GM19023 (cell line): ENCODE measurements at regions not wholly inside any gene's neighbourhood (a gene's known extent, or its start where the extent isn't known, plus 50 kb on each side); places are given as distances from the start of the nearest gene placed in this dataset.

Source experiments
- ATAC-seq: cut with Tn5 transposase; IDR thresholded peaks from one replicate; pipeline ENCODE4 v1.9.1; 2021; ENCODE audit warnings: mild to moderate bottlenecking, moderate library complexity; ENCODE audit not compliant: unreplicated experiment

DNA sequence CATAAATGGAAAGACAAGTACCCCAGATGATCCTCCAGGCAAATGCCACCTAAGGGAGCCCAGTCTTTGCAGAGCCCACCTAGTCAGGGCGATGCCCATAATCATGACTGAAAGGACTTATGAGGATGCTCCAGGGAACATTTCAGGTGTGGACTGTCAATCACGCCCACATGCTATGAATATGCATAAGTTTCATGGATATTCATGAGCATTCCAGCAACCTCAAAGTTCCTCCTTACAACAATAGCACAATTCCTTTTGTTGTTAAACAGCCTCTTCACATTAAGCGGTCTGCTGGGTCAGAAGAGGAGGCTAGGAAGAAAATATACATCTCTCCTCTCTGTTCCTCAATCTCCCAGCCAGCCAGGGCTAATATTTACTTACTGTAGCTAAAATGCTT, 161.6 kb downstream of the C5orf15 start:
- ATAC-seq, result no peak

GRCh38 chr5:133801955-133802751, 166.3 kb downstream of the C5orf15 start:
- no peak for ATAC-seq

- no peak for ATAC-seq
These were observed 167.0 kb downstream of the C5orf15 start for GRCh38 chr5:133801431-133801830.

- ATAC-seq, result no peak
These were observed 168.7 kb downstream of the C5orf15 start for GRCh38 chr5:133799571-133800237.

DNA sequence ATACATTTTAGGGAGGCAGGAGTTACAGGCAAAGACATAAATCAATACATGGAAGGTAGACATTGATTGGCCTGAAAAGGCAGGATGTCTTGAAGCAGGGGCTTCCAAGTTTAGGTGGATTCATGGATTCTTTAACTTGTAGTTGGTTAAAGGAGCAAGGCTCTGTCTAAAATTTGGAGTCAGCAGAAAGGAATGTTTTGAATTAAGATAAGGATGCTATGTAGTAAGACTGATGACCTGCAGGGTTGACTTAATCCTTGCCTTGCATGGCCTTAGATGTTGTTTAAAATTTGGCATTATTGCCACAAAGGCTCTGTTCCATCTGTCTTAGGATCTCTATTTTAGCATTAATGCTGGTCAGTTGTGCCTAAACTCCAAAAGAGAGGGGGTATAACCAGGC, 171.3 kb downstream of the C5orf15 start:
- ATAC-seq, result no peak

DNA sequence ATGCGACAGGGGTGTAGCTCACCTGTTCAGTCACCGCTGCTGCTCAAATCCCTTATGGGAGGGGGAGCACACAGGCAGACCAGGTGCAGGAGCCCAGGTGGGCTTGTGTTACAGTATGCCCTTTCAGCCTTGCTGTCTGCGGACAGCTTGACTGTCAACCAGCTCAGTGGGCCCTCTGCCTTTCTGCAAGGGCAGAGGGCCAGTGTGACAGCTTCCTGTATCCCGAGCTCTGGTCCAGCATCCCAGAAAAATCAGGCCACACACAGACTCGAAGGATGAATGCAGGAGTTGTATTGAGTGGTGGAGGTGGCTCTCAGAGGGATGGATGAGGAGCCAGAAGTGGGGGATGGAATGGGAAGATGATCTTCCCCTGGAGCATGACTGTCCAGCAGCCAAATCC, 172.2 kb downstream of the C5orf15 start:
- no peak for ATAC-seq

- ATAC-seq, result no peak
These were observed 173.5 kb downstream of the C5orf15 start for GRCh38 chr5:133794771-133795415.

DNA sequence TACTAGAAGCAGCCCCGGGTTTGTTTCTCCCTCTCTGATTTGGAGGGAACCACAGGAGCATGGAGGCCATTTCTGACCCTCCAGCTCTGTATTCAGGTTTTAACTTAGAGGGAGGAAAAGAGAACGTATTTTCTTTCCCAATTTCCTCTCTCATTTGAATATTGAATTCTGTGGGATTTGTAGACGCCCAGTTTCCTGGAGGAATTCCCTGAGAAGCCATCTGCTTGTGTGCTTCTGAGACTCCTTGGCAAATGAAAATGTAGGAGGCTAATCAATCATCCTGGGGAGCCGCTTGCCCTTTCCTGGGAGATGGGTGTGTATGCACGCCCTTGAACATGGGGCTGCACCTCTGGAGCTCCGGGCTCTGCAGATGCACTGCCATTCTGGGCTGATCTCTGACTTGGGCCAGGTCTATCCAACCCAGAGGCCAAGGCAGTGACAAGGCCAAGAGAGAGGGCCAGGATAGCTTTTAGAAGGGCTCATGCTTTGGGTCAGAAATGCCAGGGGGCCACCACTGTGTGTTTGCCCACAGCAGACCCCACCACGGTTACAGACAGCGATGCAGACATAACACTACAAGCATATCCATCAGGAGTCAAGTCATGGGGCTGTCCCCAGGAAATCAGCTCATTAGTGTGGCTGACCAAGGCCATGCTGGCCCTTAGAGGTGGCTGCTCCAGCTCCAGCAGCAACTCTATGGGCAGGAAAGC, 174.5 kb downstream of the C5orf15 start:
- no peak for ATAC-seq

DNA sequence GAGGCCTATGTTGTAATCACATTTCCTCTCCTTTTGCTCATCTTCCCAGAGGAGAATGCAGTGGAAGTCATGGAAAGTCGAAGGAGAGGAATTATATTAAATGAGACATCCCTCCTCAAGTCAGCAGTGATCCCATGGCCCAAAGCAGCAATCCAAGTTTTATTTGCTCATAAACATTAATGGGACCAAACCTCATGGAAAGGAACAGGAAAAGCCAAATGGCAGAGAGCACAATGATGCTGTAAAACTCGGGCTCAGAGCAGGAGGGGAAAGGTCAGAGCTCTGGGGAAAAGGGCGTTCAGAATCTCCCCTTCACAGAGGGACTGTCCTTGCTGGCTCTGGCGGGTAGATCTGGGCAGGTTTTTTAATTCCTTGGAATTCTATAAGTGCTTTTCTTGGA, 175.8 kb downstream of the C5orf15 start:
- no peak for ATAC-seq

DNA sequence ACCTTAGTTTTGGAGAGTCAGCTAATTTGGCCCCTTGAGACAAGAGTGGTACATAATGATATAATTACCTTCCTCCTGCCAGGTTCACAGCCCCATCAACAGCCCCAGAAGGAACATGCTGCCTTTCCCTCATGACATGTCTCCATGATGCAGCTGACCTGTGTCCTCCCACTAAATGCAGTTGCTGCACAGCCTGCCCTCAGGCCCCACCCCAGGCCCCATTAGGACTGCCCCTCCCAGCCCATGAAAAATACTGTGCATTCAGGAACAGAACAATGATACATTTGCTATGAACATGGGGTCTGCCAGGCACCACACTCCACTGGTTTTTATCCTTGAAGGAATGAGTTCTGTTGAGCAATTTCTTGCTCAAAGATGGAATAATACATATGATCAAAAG, 176.4 kb downstream of the C5orf15 start:
- no peak for ATAC-seq

GRCh38 chr5:133790898-133791297, 177.5 kb downstream of the C5orf15 start:
- ATAC-seq, result no peak

DNA sequence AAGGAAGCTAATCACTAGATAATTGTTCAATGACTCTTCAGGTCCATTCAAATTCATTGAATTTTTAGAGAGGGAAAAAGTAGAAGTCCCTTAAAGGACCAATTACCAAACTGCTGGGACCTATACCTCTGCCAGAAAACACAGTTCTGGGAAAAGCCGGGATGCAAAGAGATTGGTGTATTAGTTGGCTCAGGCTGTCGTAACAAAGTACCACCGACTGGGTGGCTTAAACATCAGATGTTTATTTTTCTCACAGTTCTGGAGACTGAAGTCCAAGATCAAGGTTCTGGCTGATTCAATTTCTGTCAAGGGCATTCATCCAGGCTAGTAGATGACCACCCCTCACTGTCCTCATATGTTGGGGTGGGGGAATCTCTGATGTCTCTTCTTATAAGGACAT, 177.1 kb upstream of the FSTL4 start:
- no peak for ATAC-seq

- no peak for ATAC-seq
These were observed 175.8 kb upstream of the FSTL4 start for GRCh38 chr5:133788121-133788520.

- no peak for ATAC-seq
These were observed 174.1 kb upstream of the FSTL4 start for GRCh38 chr5:133786420-133786819.

GRCh38 chr5:133785182-133785581, 172.8 kb upstream of the FSTL4 start:
- ATAC-seq, result no peak

- no peak for ATAC-seq
These were observed 171.1 kb upstream of the FSTL4 start for GRCh38 chr5:133783481-133783880.

DNA sequence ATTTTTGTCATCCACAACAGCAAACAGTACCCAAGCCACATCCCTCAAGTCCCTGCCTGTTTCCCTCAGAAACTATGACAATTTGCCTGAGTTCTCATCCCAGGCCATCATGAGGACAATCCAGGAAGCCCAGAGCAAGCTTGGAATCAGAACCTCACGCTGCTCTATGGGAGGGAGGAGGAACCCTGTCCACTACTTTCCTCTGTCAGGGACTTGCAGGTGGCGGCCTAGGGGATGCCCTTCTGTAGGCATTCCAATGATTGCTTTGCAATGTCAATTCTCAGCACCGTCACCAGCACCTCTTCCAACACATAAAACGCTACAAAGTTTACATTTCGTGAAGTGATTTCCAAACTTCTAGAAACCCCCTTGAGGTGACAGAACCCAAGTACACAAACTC, 170.4 kb upstream of the FSTL4 start:
- ATAC-seq, result no peak

GRCh38 chr5:133781436-133782225, 169.3 kb upstream of the FSTL4 start:
- ATAC-seq, result no peak

DNA sequence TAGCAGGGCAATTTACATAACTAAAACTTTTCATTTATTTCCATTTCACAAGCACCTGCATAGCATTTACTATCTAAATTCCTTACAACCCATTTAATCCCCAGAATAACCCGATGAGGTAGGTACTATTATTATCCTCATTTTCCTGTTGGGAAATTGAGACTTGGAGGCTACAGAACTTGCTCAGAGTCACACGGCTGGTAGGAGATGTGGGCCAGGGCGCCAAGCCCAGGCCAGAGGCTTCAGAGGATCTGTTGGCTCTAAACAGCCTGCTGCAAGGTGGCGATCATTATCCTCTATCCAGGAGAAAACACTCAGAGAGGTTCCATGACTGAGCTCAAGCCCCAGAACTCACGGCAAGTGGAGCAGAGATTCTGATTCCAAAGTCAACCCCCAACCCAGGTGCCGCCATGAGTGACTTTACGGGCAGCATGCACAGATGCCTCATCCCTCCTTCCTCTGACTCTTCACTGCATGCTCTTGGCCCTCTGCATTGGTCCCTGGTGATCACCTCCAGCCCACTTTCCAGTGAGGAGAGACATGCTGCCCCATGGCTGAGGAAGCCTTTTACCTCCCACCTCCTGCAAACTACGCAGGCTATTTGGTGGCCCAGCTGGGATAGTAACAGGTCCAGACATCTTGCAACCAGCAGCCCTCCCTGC, 168.4 kb upstream of the FSTL4 start:
- no peak for ATAC-seq

DNA sequence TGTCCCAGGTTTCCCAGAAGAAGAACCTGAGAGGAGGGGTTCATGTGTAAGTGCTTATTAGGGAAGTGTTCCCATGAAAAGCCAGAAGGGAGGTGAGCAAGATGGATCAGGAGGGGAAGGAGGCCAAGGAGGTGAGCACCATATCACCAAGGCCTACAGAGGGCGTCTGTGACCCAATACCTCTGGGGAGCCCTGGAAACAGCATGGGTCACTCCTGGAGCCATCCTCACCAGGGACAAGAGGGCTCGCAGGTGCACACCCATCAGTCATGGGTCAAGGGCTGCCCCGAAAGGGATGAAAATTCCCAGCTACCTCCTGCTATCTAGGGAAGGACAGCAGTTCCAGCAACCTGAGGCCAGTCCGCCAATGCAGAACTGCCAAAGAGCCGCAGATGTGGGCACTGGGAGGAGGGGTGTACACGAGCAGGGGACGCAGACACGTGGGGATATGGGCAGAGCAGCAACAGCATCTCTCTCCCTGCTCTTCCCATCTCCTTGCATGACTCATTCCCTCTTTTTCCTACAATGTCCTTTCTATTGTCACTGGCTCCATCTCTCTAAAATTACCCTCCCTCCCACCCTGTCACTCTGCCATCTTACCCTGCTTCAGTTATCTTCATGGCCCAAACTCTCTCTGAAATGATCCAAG, 167.6 kb upstream of the FSTL4 start:
- no peak for ATAC-seq
